AG04449 (cell line): ENCODE measurements at regions not wholly inside any gene's neighbourhood (a gene's known extent, or its start where the extent isn't known, plus 50 kb on each side); places are given as distances from the start of the nearest gene placed in this dataset.

ENCODE experiments used
- CTCF ChIA-PET: fragments of 350-600 bp; formaldehyde crosslinking; extraction: SDS; loops from one replicate; lab custom pipeline; 2021; ENCODE audit warnings: antibody characterized with exemption; lab: Yijun Ruan, JAX
- POLR2A ChIA-PET: fragments of 400-600, 350-600 bp; formaldehyde crosslinking; extraction: SDS; loops from one replicate; lab custom pipeline; 2020; ENCODE audit warnings: antibody characterized with exemption, inconsistent platforms; lab: Yijun Ruan, JAX
- DNase-seq: peaks from one replicate; pipeline ENCODE4 v3.0.0-alpha.2; 2010; ENCODE audit warnings: low read depth, low spot score
- H3K4me3 ChIP-seq: 2 replicates; pipeline ENCODE4 v1.5.1; 2011; ENCODE audit warnings: low read depth, mild to moderate bottlenecking, control low read depth, low read length
- CTCF ChIP-seq: IDR thresholded peaks from one replicate; pipeline ENCODE4 v1.5.1; 2011; ENCODE audit warnings: mild to moderate bottlenecking, moderate library complexity, low read length, control low read depth, inconsistent platforms; ENCODE audit not compliant: insufficient read depth; ENCODE audit errors: missing control alignments

DNA sequence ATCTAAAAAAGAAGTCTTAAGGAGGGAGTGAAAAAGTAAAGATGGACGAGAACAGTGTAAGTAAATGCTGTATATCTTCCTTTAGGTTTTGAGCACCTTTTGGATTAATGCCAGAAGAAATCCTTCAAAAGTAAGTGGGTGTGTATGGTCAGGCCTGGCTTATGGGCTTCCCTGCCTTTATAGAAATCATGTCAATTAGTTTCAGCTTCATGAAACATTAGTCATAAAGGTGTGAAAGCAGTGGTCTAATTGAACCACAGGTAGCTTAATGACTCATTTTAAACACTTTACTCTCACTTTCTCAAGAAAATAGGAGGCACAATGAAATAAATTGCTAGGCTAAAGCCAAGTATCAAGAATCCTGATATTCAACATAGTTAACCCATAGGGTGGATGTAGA is 467.4 kb upstream of the DPPA4 start:
- H3K4me3 ChIP-seq: no peak overlapping the region
- CTCF ChIA-PET: no interaction called here
- POLR2A ChIA-PET: no interaction called here
- no peak for TF ChIP-seq CTCF
- no peak for DNase-seq

DNA sequence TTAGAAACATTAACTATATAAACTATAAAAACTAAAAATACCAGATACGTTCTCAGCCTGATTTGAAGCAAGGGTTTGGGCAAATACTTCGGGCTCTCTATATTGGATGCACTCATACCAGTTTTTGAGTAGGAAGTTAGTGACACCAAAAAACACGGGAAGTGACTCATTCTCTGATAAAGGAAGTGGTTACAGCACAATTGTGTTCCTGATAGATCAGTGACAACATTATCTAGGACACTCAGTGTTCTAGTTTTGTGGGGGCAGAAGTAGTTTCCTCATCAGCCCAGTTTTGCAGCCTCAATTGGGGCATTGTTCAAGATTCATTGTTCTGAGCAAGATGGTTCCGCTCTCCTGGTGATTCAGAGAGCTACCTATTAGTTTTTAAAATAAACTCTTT is 469.6 kb upstream of the DPPA4 start:
- ChIA-PET POLR2A (no interaction called here), CTCF (no interaction called here)
- no peak for TF ChIP-seq CTCF
- no peak for DNase-seq
- H3K4me3 ChIP-seq: no peak overlapping the region

GRCh38 chr3:109809513-109809912 is 472.2 kb upstream of the DPPA4 start:
- TF ChIP-seq CTCF: no peak
- ChIA-PET CTCF (no interaction called here), POLR2A (no interaction called here)
- no peak overlapping the region for H3K4me3 ChIP-seq
- no peak for DNase-seq

DNA sequence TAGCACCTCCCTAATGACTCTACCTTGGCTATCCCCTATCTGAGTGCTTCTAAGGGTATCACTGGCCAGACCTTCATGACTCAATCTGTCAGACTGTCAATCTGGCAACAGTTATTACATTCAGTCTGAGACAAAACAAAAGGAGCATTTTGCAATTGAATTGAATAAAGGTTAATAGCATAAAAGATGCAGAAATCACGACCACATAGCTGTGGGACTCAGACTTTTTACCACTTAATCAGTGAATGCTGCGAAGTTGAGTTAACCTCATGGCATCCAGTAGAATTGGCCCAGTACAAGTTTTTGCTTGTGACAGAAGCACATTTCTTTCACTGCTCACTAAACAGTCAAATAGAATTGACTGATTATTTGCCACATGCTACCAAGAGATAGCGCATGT is 480.7 kb upstream of the DPPA4 start:
- ChIA-PET CTCF (no interaction called here), POLR2A (no interaction called here)
- TF ChIP-seq CTCF: no peak
- no peak for DNase-seq
- no peak overlapping the region for H3K4me3 ChIP-seq

DNA sequence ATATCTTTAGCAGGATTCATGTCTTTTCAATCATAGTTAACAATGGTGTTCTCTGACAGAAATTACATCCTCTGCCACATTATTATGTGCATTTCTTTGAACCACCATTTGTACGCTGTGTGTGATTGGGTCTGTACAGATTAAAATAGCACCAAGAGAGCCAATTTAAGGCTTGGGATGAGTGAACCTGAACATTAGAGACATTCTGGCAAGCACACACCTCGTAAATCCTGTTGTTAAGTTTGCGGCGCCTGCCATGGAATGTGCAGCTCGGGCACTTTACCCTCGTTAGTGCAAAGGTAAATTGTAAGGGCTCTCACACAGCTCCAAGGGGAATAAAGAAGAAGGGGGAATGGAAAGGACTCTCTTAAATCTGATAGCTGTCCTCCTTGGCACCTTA is 482.4 kb upstream of the DPPA4 start:
- DNase-seq: no peak
- no peak for TF ChIP-seq CTCF
- CTCF ChIA-PET: no interaction called here
- POLR2A ChIA-PET: no interaction called here
- no peak overlapping the region for H3K4me3 ChIP-seq

- H3K4me3 ChIP-seq: no peak overlapping the region
- POLR2A ChIA-PET: no interaction called here
- CTCF ChIA-PET: no interaction called here
- TF ChIP-seq CTCF: no peak
- DNase-seq: no peak
Measured at GRCh38 chr3:109825971-109826810, 488.8 kb upstream of the DPPA4 start.
